Fibroblast of the conjunctiva (primary cell): ENCODE measurements at regions not wholly inside any gene's neighbourhood (a gene's known extent, or its start where the extent isn't known, plus 50 kb on each side); places are given as distances from the start of the nearest gene placed in this dataset.

ENCODE experiments used
- DNase-seq: peaks from one replicate; pipeline ENCODE4 v3.0.0-alpha.2; 2010; ENCODE audit warnings: low read depth

DNA sequence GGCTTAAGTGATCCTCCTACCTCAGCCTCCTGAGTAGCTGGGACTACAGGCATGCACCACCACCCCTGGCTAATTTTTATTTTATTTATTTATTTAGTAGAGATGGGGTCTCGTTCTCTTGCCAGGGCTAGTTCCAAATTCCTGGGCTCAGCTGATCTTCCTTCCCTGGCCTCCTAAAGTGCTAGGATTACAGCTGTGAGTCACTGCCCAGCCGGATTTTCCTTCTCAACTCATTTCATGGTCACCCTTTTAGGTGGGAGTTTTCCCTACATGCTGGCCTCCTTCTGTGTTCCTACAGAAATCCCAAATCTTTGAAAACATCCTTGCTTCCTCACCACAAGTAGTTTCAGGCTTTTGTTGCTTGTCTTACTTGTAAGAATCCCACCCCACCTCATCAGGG is 102.1 kb upstream of the SIAH1 start:
- DNase-seq, result no peak

DNA sequence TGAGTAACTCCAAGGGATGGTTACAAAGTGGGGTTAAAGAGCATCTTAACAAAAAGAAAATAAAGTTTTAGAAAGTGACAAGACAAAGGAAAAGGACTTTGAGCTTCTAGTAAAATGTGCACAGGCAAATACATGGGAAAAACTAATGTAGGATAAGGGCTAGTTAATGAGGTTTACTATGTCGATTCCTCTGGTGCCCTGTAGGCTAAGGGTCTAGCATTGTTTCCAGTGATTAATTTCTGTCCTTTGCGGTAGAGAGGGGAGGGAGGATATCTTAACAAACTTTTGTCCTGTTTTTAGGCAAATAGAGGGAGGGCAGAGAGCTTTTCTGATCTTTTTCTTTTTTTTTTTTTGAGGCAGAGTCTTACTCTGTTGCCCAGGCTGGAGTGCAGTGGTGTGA is 96.6 kb upstream of the SIAH1 start:
- no peak for DNase-seq

DNA sequence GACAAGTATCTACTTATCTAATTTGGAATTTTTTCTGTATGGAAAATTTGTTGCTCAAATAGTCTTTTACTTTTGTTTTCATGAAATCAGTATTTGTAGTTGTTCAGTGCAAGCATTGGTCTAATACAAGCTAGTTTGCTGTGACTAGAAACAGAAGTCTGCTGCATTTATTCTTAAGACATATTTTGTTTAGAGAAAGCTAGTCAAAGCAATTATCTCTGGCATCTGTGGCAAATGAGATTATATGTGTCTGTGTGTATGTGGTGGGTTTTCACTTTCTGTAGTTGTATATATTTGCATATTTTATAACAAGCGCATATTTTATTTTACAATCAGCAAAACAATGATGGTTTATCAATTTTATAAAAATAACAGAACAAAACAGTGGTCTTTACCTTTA is 96.0 kb upstream of the SIAH1 start:
- no peak for DNase-seq

DNA sequence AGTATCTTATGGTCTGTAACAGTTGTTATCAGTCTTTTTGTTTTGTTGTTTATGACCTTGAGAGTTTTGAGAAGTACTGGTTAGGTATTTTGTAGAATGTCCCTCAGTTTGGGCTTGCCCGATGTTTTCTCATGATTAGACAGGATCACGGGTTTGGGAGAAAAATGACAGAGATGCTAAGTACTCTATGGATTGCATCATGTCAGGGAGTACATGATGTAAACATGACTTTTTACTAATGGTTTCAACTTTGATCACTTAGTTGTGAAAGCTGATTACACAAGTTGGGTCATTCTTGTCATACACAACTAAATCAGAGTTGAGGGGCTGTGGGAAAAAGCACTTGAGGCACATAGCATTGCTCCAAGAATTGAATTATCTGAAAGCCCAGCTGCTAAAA is 94.7 kb upstream of the SIAH1 start:
- no peak for DNase-seq

DNA sequence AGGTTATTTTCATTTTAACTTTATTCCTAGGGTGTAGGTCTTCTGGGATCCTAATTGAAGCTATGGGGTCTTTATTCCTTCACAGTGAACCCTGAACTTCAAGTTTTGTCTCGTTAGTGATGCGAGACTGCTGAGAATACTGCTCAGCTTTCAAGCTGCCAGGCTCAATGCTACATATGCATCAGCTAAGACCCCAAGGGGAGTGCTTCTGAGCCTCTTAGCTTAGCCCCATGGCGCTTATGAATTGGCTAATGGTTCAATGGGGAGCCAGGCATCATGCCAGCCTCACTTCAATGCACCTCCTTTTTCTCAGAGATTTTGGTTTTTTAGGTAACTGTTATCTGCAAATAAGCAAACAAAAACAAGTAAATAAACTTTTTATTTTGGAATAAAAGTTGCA is 94.1 kb upstream of the SIAH1 start:
- no peak for DNase-seq

DNA sequence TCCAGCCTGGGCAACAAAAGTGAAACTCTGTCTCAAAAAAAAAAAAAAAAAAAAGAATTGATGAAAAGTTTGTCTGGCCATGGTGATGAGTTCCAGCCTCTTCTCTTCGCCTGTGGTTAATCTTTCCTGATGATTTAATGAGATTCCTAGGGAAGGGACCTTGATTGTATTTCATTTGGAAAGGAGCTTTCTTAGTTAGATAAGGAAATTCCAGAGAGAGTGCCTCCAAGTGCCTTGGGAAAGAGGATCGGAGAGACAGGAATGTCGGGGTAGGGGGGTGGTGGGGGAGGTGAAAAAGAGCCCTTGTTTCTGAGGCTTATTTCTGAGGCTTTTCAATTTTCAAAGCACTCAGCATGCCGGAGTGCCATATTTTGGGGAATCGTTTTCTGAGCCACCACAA is 93.2 kb upstream of the SIAH1 start:
- DNase-seq, result no peak

DNA sequence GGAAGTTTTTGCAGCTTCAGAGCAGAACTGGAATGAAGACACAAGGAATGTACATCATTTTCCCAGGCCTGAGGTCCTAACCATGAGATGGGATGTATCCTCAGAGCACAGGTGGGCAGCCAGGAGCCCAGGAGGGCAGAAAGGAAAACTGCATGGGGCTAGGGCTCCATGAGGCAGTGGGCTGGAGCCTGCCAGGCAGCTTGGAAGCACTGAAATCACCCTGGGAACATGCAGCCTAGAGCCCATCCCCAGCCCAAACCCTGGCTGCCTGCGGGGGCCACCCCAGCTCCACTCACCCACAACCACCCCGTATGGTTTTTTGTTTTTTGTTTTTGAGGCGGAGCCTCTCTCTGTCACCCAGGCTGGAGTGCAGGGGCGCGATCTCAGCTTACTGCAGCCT is 86.2 kb upstream of the SIAH1 start:
- DNase-seq, result no peak

DNA sequence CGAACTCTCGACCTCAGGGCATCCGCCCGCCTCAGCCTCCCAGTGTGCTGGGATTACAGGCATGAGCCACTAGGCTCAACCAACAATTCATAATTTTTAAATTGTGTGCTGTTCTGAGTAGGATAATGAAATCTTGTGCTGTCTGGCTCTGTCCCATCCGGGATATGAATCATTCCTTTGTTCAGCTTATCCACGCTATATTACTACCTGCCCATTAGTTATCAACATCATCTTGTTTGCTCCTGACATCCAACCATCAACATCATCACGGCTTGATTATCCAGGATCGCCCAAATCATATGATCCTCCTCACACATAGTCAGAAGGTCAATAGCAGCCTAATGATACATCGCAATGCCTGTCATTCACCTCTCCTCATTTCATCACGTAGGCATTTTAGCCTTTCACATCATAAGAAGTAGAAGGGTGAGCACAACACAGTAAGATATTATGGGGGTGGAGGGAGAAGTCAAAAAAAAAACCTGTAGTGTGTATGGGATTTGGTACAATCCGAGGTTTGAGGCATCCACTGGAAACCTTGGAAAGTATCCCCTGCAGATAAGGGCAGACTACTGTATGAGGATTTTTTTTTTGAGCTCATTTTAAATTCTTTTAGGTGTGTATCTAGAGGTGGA is 77.0 kb upstream of the SIAH1 start:
- DNase-seq, result no peak

DNA sequence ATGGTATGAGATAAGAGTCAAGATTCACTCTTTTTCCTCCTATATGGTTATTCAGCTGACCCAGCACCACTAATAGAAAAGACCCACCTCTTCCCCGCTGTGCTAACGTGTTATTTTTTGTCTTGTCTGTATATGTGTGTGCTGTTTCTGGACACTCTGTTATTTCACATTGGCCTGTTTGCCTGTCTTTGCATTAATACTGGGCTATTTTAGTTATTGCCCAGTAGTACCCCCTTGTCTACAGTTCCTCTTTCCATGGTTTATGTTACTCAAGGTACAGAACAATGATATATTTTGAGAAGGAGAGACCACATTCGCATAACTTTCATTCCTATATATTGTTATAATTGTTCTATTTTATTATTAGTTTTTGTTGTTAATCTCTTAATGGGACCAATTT is 74.0 kb upstream of the SIAH1 start:
- no peak for DNase-seq

DNA sequence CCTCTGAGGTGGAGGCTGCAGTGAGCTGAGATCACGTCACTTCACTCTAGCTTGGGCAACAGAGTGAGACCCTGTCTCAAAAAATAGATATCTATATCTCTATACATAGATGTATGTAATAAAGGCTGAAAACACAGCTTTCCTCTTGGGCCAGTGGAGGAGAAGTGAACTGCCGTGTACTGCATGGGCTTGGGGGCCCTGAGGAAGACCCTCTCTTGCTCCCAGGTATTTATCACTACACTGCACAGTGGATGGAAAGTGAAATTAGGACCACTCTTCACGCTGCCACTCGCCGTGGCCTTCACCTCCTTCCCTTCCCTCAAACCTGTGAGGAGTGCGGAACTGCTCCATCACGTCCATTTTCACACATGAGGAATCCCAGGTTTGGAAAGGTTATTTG is 68.8 kb upstream of the SIAH1 start:
- no peak for DNase-seq

DNA sequence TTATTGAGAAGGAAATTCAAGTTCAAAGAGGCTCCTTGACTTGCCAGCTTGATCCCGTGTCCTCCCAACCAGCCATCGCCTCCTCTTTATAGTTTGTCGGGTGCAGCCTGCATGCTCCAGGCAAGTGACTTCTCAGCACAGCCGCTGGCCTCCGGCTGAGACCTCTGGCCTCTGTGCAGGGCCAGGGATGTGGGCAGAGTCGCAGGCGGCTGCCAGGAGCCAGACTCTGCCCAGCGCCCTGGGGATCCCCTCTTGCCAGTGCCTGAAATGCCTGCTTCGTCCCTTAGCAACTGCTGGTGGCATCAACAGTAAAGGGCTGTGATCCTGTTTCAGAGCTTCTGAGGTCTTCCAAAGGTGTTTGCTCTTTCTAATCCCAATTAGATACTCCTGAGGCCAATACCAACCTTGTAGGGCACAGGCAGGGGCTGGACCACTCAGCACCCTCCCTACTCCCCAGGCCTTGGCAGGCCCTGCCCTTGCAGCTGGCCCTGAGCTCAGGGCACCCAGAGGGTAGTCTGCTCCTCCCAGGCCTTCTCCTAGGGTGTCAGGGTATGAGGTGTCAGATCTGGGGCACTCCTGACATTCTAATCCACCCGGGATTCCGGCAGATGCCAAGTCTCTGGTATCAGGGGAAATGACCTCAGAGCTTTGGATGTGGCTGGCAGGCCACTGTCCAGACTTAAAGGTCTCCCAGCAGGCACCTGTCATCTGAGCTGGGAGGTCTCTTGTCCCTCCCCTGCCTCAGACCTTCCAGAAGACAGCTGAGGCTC is 68.0 kb upstream of the SIAH1 start:
- no peak for DNase-seq

DNA sequence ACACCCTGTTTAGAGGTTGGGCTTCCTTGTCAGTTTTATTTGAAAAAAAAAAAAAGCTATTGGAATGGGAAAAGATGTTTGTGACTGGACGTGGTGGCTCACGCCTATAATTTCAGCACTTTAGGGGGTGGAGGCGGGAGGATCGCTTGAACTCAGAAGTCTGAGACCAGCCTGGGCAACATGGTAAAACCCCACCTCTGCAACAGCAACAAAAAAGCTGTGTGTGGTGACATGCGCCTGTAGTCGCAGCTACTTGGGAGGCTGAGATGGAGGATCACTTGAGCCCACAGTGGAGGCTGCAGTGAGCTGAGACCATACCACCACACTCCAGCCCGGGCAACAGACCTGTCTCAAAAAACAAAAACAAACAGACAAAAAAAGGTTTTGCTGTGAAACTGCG is 66.1 kb upstream of the SIAH1 start:
- DNase-seq, result no peak

DNA sequence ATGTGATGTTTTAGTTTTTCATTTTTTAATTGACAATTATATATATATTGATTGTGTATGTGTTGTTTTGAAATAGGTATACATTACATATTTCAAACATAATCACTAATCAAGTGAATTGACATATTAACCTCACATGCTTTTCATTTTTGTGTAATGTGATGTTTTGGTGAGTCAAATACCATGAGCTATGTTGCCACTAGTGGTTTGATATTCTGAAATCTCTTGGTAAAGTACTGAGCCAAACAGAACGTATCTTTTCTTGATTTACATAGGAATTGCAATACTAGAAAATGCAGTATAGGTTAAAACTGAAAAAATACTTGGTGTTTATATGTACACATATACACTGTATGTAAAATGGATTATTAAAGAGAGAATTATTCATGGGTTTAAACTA is 65.2 kb upstream of the SIAH1 start:
- DNase-seq, result no peak

DNA sequence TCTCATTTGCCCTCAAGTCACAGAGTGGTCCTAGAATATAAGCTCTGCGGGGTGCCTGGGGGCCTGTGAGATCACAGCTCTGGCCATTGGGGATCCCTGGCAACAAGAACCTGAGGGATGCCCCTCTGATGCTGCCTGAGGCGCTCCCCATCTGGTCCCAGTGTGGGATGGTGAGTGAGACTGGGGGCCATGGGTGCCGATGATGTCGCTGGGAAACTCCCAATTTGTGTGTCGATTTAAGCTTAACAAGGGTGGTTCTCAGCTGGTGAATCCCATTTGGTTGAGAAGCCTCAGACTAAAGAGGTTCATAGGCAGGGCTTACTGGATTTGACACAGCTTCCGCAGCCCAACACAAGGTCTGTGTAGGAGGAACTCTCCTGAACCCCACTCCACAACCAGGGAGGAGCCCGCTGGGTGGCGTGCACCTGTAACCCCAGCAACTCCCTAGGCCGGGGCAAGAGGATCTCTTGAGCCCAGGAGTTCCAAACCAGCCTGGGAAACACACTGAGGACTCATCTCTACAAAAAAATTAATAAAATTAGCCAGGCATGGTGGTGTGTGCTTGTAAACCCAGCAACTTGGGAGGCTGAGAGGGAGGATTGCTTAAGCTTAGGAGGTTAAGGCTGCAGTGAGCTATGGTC is 63.7 kb upstream of the SIAH1 start:
- DNase-seq, result no peak

DNA sequence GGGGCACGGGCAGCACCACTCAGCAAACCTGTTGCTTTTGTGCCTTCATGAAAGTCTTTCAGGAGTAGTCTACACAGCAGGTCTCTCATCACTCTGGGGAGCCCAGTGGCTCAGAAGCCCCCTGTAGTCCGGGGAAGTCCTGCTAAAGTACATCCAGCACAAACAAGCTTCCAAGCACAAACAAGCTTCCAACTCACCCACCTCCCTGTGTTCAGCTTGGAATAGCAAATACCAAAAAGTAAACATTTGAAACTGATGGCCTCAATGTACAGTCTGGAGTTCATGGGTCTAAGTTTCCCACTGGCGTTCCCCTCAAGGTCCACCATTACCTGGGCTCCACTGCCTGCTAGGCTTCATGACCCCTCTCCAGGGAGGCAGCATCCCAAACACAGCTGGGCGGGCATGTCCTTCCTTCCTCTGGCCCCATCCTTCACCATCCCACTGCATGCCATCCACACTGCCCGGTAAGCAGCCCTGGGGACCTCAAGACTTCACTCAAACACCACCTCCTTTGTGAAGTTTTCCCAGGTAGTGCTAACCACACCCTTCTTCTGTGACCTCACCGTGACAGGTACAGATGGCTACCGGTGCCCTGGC is 62.8 kb upstream of the SIAH1 start:
- DNase-seq, result no peak

DNA sequence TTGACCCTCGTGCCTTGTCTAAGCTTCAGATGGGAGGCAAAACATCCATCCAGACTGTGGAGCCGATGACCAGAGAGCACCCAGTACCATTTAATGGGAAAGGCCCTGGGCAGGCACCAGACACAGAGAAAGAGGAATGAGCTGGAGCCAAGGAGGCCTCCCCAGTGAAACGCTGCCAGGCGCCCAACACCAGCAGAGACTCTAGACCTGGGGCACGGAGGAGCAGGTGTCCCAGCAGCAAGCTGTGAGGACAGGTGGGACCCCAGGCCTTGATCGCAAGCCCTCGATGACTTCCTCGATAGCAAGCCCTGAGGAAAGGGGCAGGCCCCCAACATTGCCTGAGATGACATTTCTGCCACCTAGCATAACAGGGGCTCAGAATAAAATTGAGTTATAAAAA is 62.2 kb upstream of the SIAH1 start:
- DNase-seq, result no peak

DNA sequence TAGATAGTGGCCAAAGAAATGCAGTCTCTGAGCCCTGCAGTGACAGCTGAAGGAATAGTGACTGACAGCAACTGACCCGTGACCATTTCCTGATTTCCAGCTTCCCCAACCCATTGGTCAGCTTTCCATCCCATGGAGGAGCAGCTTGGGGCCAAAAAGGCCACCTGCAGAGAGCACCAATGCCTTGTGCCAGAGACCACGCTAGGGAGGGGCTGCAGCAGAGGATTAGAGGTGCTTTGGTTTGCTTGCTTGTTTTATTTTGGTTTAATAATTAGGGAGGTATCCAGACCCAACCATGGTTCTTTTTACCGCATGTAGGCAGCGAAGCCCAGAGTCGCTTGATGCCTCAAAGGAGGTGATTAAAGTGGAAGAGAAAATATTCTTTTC is 61.3 kb upstream of the SIAH1 start:
- no peak for DNase-seq

DNA sequence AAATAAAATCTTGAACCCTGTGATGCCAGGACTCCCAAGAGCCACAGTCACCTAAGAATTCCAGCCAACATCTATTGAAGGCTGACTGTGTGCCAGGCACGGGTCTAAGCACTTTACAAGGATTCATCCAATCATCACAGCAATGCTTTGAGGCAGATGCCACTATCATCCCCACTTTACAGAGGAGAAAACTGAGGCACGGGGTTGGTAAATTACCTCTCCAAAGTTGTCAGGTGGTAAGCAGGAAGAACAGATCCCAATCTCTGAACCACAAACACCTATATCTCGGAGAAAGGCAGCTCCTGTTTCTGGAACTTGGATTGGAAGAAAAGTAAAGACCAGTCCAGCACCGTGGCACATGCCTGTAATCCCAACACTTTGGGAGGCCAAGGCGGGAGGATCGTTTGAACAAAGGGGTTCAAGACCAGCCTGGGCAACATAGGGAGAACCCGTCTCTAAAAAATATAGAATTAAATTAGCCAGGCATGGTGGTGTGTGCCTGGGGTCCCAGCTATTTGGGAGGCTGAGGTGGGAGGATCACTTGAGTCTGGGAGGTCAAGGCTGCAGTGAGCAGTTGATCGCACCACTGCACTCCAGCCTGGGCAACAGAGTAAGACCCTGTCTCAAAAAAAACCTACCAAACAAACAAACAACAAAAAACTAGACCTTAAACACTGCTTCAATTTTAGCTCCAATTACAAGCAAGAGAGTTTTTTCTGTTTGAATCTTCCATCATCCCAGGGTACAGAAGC is 60.7 kb upstream of the SIAH1 start:
- DNase-seq, result no peak

DNA sequence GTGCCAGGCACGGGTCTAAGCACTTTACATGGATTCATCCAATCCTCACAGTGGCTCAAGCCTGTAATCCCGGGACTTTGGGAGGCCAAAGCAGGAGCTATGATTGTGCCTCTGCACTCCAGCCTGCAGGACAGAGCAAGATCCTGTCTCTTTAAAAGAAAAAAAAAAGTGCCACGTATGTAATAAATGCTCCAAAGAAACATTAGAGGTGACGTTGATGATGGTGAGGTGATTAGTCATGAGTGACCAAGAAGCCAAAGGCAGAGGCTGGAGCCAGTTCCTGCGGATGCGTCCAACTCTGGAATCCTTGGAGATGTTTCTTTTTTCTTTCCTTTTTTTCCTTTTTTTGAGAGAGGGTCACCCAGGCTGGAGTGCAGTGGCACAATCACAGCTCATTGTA is 59.4 kb upstream of the SIAH1 start:
- peak; percentile 69 for DNase-seq

DNA sequence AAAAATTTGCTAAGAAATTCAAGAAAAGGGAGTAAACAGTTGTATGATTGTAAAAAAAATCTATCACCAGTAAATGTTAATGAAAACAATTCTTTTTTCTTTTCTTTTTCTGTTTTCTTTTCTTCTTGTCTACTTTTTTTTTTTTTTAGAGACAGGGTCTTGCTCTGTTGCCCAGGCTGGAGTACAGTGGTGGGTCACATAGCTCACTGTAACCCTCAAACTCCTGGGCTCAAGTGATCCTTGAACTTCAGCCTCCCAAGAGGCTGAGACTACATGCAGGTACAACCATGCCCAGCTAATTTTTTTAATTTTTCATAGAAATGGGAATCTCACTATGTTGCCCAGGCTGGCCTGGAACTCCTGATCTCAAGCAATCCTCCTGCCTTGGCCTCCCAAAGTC is 57.2 kb upstream of the SIAH1 start:
- no peak for DNase-seq

DNA sequence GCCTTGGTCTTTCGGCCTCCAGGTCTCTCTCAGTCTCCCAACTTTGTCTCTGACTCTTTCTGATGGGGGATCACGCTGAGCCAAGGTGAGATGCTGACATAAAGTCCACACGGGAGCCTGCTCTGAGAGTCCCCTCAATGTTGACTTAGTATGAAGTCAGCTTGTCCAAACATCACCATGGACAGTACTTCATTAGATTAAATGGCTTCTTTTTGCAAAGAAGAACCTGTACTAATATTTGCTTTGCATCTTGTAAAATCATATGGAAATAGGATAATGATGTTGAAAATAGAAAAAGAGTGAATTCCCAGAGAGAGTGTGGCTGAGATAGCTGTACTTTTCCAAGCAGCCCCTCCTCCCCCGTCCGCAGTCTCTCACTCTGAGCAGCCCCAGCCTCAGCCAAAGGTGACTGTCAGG is 56.7 kb upstream of the SIAH1 start:
- no peak for DNase-seq

DNA sequence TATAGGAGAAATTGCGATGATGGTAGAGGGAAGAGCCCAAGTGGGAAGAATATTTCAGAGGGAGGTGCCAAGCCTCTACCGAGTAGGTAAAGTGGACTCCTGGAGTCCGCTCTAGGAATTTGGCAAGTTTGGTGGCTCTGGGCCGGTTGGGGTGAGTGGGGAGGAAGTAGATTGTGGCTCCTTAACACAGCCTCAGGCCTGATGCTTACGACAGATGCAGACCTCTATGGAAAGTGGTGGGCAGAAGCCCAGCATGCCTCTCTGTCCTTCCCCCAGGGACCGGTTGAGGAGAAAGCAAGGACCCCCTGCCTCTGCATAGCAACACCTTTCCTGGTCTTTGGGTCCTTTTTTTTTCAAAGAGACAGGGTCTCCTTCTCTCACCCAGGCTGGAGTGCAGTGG is 55.9 kb upstream of the SIAH1 start:
- no peak for DNase-seq

DNA sequence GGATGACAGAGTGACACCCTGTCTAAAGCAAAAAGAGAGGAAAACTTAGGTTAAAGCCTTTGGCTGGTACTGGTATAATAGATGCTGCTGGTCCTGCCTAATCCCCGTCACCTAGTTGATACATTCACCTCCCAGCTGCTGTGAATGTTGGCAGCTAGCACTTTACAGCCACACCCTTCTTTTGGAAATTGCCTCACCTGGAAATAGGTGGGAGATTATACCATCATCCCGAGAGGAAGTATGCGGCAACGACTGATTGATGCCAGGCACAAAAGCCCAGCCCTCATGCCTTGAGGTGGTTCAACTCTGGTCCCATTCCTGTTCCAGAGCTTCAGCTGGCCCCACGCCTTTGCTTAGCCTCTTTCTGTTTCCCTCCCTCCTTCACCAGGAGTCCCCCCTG is 53.2 kb upstream of the SIAH1 start:
- no peak for DNase-seq
